MM.1S (cell line): ENCODE measurements at regions not wholly inside any gene's neighbourhood (a gene's known extent, or its start where the extent isn't known, plus 50 kb on each side); places are given as distances from the start of the nearest gene placed in this dataset.

Source experiments
- DNase-seq: peaks from one replicate; pipeline ENCODE4 v3.0.0-alpha.2; 2015
- H2AFZ ChIP-seq: fragments of 300-600 bp; sonication (generic); 2 replicates; pipeline ENCODE4 v1.6.0; 2016; ENCODE audit warnings: antibody characterized with exemption, low read length
- H3F3A ChIP-seq: fragments of 300-600 bp; sonication (generic); 2 replicates; pipeline ENCODE4 v1.6.1; 2016; ENCODE audit warnings: mild to moderate bottlenecking, antibody characterized with exemption, low read length, moderate library complexity, mixed read lengths; ENCODE audit not compliant: insufficient read depth
- H3K27ac ChIP-seq: fragments of 300-600 bp; sonication (generic); 2 replicates; pipeline ENCODE4 v1.5.1; 2016; ENCODE audit warnings: mild to moderate bottlenecking, low read length
- H3K27me3 ChIP-seq: fragments of 300-600 bp; sonication (generic); replicated peaks from 2 replicates; pipeline ENCODE4 v1.6.0; 2016; ENCODE audit warnings: low read length; ENCODE audit not compliant: insufficient read depth
- H3K36me3 ChIP-seq: fragments of 300-600 bp; sonication (generic); replicated peaks from 2 replicates; pipeline ENCODE4 v1.6.1; 2016; ENCODE audit warnings: mild to moderate bottlenecking, low read length, mixed read lengths; ENCODE audit not compliant: insufficient read depth
- H3K4me1 ChIP-seq: fragments of 300-600 bp; sonication (generic); 2 replicates; pipeline ENCODE4 v1.6.1; 2016; ENCODE audit warnings: low read length, mixed read lengths
- H3K4me2 ChIP-seq: fragments of 300-600 bp; sonication (generic); 2 replicates; pipeline ENCODE4 v1.6.0; 2016; ENCODE audit warnings: low read depth, low read length
- H3K4me3 ChIP-seq: fragments of 300-600 bp; sonication (generic); 2 replicates; pipeline ENCODE4 v1.5.1; 2016; ENCODE audit warnings: low read length, mixed read lengths
- H3K79me2 ChIP-seq: fragments of 300-600 bp; sonication (generic); 2 replicates; pipeline ENCODE4 v1.6.1; 2016; ENCODE audit warnings: mixed run types, low read length, mixed read lengths
- H3K9ac ChIP-seq: fragments of 300-600 bp; sonication (generic); 2 replicates; pipeline ENCODE4 v1.6.1; 2016; ENCODE audit warnings: low read length, mixed read lengths
- H3K9me2 ChIP-seq: fragments of 300-600 bp; sonication (generic); replicated peaks from 2 replicates; pipeline ENCODE4 v1.6.1; 2016; ENCODE audit warnings: mild to moderate bottlenecking, low read length, mixed read lengths; ENCODE audit not compliant: insufficient read depth
- H3K9me3 ChIP-seq: fragments of 300-600 bp; sonication (generic); replicated peaks from 2 replicates; pipeline ENCODE4 v1.6.1; 2016; ENCODE audit warnings: mild to moderate bottlenecking, low read length, mixed read lengths; ENCODE audit not compliant: insufficient read depth
- H4K20me1 ChIP-seq: fragments of 300-600 bp; sonication (generic); 2 replicates; pipeline ENCODE4 v1.6.1; 2016; ENCODE audit warnings: mild to moderate bottlenecking, low read length, moderate library complexity, mixed read lengths; ENCODE audit not compliant: insufficient read depth
- CTCF ChIP-seq: fragments of 300-600 bp; sonication (generic); IDR thresholded peaks from 2 replicates; pipeline ENCODE4 v1.5.1; 2016; ENCODE audit warnings: antibody characterized with exemption, low read length, mixed read lengths
- EZH2 ChIP-seq: fragments of 300-600 bp; sonication (generic); optimal IDR thresholded peaks from 2 replicates; pipeline ENCODE3; 2017; ENCODE audit warnings: low read depth, mild to moderate bottlenecking, antibody characterized with exemption, low read length, mixed read lengths
- EZH2phosphoT487 ChIP-seq: fragments of 300-600 bp; sonication (generic); IDR thresholded peaks from 2 replicates; pipeline ENCODE4 v1.6.1; 2018; ENCODE audit warnings: antibody characterized with exemption, low read length

GRCh38 chr16:85555719-85556455 lies 57.2 kb upstream of the GSE1 start:
- 0 out of 2 replicates have a peak, but pooled peaks cover 3% of the 10 kb centered on the region for H3K4me1 ChIP-seq
- peak overlapping the region; percentile 67 for H3K9ac ChIP-seq
- peak; percentile 15 for DNase-seq
- no peaks in the 10 kb centered on the region for H3K9me3 ChIP-seq
- TF ChIP-seq EZH2phosphoT487 (no peak), EZH2 (no peak), CTCF (no peak)
- H3K79me2 ChIP-seq = peaks cover 48% of the 10 kb centered on the region
- H3K9me2 ChIP-seq = no peaks in the 10 kb centered on the region
- no peaks in the 10 kb centered on the region for H3K36me3 ChIP-seq
- H3K4me3 ChIP-seq = peak overlapping the region; percentile 74
- H4K20me1 ChIP-seq = no peaks in the 10 kb centered on the region
- peaks cover 25% of the 10 kb centered on the region for H3F3A ChIP-seq
- no peak overlapping the region for H2AFZ ChIP-seq
- peak overlapping the region; percentile 52; the same call in 1 of the 2 replicates for H3K4me2 ChIP-seq
- H3K27me3 ChIP-seq = no peaks in the 10 kb centered on the region
- H3K27ac ChIP-seq = peak overlapping the region; percentile 78; the same call in 1 of the 2 replicates

GRCh38 chr16:85556456-85557082 lies 56.6 kb upstream of the GSE1 start:
- no peaks in the 10 kb centered on the region for H3K36me3 ChIP-seq
- peak overlapping the region; percentile 67 for H3K9ac ChIP-seq
- H3K79me2 ChIP-seq = peaks cover 55% of the 10 kb centered on the region
- H2AFZ ChIP-seq = no peak overlapping the region
- H4K20me1 ChIP-seq = no peaks in the 10 kb centered on the region
- H3K4me1 ChIP-seq = 0 out of 2 replicates have a peak, but pooled peaks cover 3% of the 10 kb centered on the region
- peak overlapping the region; percentile 86; the same call in 1 of the 2 replicates for H3K4me2 ChIP-seq
- TF ChIP-seq CTCF (no peak), EZH2 (no peak), EZH2phosphoT487 (no peak)
- H3K9me3 ChIP-seq = no peaks in the 10 kb centered on the region
- H3K27ac ChIP-seq = peak overlapping the region; percentile 78; the same call in 1 of the 2 replicates
- peak overlapping the region; percentile 74 for H3K4me3 ChIP-seq
- H3K27me3 ChIP-seq = no peaks in the 10 kb centered on the region
- H3F3A ChIP-seq = peaks cover 25% of the 10 kb centered on the region
- no peaks in the 10 kb centered on the region for H3K9me2 ChIP-seq
- peak; percentile 50 for DNase-seq

- peak overlapping the region; percentile 86 for H3K4me2 ChIP-seq
- no peaks in the 10 kb centered on the region for H4K20me1 ChIP-seq
- peaks cover 25% of the 10 kb centered on the region for H3F3A ChIP-seq
- H3K27me3 ChIP-seq = no peaks in the 10 kb centered on the region
- H3K4me3 ChIP-seq = peak overlapping the region; percentile 74
- H2AFZ ChIP-seq = no peak overlapping the region
- peaks cover 61% of the 10 kb centered on the region for H3K79me2 ChIP-seq
- peak overlapping the region; percentile 78 for H3K27ac ChIP-seq
- H3K4me1 ChIP-seq = 0 out of 2 replicates have a peak, but pooled peaks cover 3% of the 10 kb centered on the region
- H3K9me3 ChIP-seq = no peaks in the 10 kb centered on the region
- DNase-seq = peak; percentile 18
- no peaks in the 10 kb centered on the region for H3K9me2 ChIP-seq
- no peaks in the 10 kb centered on the region for H3K36me3 ChIP-seq
- peak overlapping the region; percentile 67; the same call in 1 of the 2 replicates for H3K9ac ChIP-seq
- TF ChIP-seq EZH2phosphoT487 (no peak), EZH2 (no peak), CTCF (no peak)
Measured at GRCh38 chr16:85557083-85557970, 55.8 kb upstream of the GSE1 start.
